Endothelial cell (in vitro differentiated cells): ENCODE measurements at regions not wholly inside any gene's neighbourhood (a gene's known extent, or its start where the extent isn't known, plus 50 kb on each side); places are given as distances from the start of the nearest gene placed in this dataset.

ENCODE experiments used
- DNase-seq: peaks from one replicate; pipeline ENCODE4 v3.0.0; 2021; ENCODE audit warnings: low spot score
- H3K27ac Mint-ChIP-seq: one replicate; pipeline ENCODE4 v1.8.0; 2021; ENCODE audit warnings: mixed read lengths, inconsistent platforms; ENCODE audit not compliant: unreplicated experiment
- H3K27me3 Mint-ChIP-seq: one replicate; pipeline ENCODE4 v1.8.0; 2021; ENCODE audit warnings: mild to moderate bottlenecking, moderate library complexity, mixed read lengths, inconsistent platforms; ENCODE audit not compliant: unreplicated experiment
- H3K36me3 Mint-ChIP-seq: one replicate; pipeline ENCODE4 v1.8.0; 2021; ENCODE audit warnings: mild to moderate bottlenecking, low read depth, mixed read lengths, inconsistent platforms; ENCODE audit not compliant: unreplicated experiment
- H3K4me1 Mint-ChIP-seq: one replicate; pipeline ENCODE4 v1.8.0; 2021; ENCODE audit warnings: mild to moderate bottlenecking, mixed read lengths, inconsistent platforms; ENCODE audit not compliant: unreplicated experiment
- H3K4me3 Mint-ChIP-seq: one replicate; pipeline ENCODE4 v1.8.0; 2021; ENCODE audit warnings: mild to moderate bottlenecking, mixed read lengths, inconsistent platforms; ENCODE audit not compliant: unreplicated experiment
- H3K9me3 Mint-ChIP-seq: one replicate; pipeline ENCODE4 v1.8.0; 2021; ENCODE audit warnings: mixed read lengths, inconsistent platforms; ENCODE audit not compliant: unreplicated experiment
- CTCF ChIP-seq: fragments of 200-600 bp; sonication (generic); IDR thresholded peaks from one replicate; pipeline ENCODE4 v1.5.0; 2021; ENCODE audit warnings: antibody characterized with exemption; ENCODE audit not compliant: unreplicated experiment

DNA sequence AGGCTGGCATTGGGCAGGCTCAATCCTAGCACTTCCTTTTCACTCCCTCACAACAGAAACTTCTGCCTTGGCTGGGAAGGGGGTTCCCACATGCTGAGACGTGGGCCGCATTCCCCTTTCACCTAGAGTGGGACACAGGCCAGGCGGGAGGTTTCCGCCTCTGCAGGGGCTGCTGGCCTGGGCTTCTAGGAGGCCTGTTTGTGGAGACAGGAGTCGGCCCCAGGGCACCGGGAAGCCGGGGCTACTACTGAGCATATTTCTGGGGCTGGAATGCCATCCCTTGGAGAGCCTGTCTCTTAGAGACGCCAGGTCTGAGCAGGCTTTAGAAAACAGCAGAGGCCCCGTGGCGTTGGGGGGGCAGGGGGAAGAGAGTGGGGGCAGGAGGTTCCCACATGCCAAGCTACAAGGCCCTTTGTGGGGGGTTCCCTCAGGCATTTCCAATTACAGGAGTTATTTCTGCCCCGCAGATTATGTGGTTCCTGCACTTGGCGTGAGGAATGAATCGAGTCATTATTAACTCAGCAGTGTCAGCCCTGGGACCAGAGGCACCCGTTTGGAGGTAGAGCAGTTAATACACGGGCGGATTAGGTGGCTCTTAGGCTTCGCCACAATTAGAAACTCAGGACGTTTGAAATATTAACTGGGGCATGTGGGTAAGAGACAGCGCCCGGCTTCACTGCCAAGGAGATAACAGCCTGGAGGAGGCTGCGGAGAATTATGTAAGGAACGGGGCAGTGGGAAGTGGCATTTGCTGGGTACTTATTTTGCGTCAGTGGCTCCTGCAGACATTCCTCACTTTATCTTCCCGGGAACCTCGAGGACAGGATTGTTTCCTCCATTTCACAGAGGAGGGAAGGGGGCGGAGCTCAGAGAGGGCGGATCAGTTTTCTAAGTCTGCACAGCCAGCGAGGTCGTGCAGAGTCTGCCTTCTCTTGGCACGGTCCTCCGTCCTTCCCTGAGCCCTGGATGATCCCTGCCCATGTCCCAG is 162.5 kb downstream of the MAF start:
- H3K27ac Mint-ChIP-seq = no peak overlapping the region
- H3K4me3 Mint-ChIP-seq = no peak overlapping the region
- no peaks in the 10 kb centered on the region for H3K36me3 Mint-ChIP-seq
- peaks cover 34% of the 10 kb centered on the region for H3K4me1 Mint-ChIP-seq
- no peaks in the 10 kb centered on the region for H3K9me3 Mint-ChIP-seq
- peaks cover 2% of the 10 kb centered on the region for H3K27me3 Mint-ChIP-seq
- TF ChIP-seq CTCF = no peak
- no peak for DNase-seq

DNA sequence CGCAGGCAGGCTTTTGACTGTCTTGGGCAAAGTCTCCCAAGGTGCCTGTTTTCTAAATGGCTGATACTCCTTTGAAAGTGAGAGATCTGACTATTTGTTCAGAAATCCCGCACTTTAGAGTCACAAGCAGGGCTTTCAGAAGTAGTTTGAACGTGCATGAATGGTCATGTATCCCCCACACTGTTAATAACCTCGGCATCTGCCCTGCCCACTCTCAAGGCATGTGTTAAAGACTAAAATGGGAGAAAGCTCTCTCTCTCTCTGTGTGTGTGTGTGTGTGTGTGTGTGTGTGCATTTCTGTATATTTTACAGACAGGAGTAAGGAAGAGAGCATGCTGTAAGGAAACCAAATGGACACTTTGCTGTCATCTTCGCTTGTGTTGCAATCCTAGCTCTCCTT is 163.7 kb downstream of the MAF start:
- H3K4me1 Mint-ChIP-seq = peaks cover 33% of the 10 kb centered on the region
- no peak overlapping the region for H3K4me3 Mint-ChIP-seq
- no peaks in the 10 kb centered on the region for H3K9me3 Mint-ChIP-seq
- H3K36me3 Mint-ChIP-seq = no peaks in the 10 kb centered on the region
- DNase-seq = no peak
- no peak overlapping the region for H3K27ac Mint-ChIP-seq
- peaks cover 2% of the 10 kb centered on the region for H3K27me3 Mint-ChIP-seq
- no peak for TF ChIP-seq CTCF

DNA sequence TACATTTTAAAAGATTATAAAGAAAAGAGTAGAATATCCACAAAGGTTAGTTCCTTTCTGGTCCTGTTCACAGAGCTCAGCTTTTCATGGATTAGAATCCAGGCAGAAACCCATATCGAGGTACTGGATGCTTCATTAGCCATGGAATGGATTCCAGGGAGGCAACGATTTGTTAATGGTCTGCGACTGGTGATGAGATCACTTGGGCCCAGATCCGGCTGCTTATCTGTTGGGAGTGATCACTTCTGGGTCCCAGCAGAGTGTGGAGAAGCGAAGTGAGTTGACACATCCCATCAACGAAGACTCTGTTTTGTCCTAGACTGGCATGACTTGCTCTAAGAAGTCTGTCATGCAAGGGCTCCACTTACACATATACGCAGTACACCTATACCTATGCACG is 165.8 kb downstream of the MAF start:
- H3K27me3 Mint-ChIP-seq = peaks cover 3% of the 10 kb centered on the region
- H3K9me3 Mint-ChIP-seq = no peaks in the 10 kb centered on the region
- H3K27ac Mint-ChIP-seq = no peak overlapping the region
- H3K4me3 Mint-ChIP-seq = no peak overlapping the region
- peaks cover 26% of the 10 kb centered on the region for H3K4me1 Mint-ChIP-seq
- H3K36me3 Mint-ChIP-seq = no peaks in the 10 kb centered on the region
- TF ChIP-seq CTCF = no peak
- no peak for DNase-seq

DNA sequence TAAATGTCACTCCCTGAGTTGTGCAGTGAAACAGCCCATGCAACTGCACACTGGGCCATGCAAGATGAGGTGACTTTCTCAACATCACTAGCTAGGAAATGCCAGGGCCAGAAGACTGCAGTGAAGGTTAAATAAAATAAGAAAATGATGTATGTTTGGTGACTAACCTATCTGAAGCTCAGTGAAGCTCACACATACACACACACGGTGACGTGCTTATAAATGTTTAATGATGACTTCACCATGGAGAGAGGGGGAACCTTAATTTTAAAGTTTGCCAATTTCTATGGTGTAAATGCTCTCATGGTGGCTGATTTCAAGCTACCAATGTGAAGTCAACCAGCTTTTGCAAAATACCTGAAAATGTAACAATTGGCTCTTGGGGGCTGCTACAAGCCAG is 166.4 kb downstream of the MAF start:
- H3K4me1 Mint-ChIP-seq = peaks cover 22% of the 10 kb centered on the region
- H3K9me3 Mint-ChIP-seq = no peaks in the 10 kb centered on the region
- TF ChIP-seq CTCF = no peak
- no peak for DNase-seq
- peaks cover 3% of the 10 kb centered on the region for H3K27me3 Mint-ChIP-seq
- H3K36me3 Mint-ChIP-seq = no peaks in the 10 kb centered on the region
- H3K4me3 Mint-ChIP-seq = no peak overlapping the region
- H3K27ac Mint-ChIP-seq = no peak overlapping the region

- Mint-ChIP-seq H3K4me1 (peaks cover 9% of the 10 kb centered on the region), H3K27me3 (peaks cover 3% of the 10 kb centered on the region), H3K4me3 (no peak overlapping the region), H3K27ac (no peak overlapping the region), H3K36me3 (no peaks in the 10 kb centered on the region), H3K9me3 (no peaks in the 10 kb centered on the region)
- no peak for DNase-seq
- no peak for TF ChIP-seq CTCF
Measured at GRCh38 chr16:79431923-79432322, 168.6 kb downstream of the MAF start.
